ENCODE measurements at regions not wholly inside any gene's neighbourhood (a gene's known extent, or its start where the extent isn't known, plus 50 kb on each side); places are given as distances from the start of the nearest gene placed in this dataset.

DNA sequence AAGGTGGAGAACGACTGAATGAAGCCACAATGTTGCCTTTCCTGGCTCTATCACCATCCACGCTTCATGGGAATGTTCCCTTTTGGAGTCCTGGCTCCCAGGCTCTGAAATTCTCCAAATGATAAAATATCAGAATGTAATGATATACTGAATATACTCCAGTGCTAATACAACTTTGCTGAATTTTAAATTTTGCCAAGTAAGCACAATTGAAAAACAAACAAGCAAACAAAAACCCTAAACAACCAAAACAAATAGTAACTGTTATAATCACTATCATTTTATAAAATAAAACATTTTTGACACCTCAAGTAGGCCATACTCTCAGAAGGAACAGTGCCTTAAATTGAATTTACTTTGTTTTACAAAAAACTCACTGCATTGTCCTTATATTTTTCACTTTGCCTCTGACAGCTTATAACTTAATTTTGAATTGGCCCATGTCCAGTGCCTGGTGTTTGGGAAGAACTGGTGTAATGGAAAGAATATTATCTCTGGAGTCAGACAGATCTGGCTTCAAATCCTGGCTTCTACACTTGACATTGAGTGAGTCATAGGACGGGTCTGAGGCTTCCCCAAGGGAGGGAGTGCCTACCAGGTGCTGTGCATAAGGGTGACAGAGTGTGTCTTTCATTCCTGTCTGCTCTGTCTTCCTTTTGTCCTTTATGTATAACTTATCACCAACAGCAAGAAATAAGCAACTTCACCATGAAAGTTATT lies 698.3 kb downstream of the EPM2A start:
- TF ChIP-seq, protein P1, sequence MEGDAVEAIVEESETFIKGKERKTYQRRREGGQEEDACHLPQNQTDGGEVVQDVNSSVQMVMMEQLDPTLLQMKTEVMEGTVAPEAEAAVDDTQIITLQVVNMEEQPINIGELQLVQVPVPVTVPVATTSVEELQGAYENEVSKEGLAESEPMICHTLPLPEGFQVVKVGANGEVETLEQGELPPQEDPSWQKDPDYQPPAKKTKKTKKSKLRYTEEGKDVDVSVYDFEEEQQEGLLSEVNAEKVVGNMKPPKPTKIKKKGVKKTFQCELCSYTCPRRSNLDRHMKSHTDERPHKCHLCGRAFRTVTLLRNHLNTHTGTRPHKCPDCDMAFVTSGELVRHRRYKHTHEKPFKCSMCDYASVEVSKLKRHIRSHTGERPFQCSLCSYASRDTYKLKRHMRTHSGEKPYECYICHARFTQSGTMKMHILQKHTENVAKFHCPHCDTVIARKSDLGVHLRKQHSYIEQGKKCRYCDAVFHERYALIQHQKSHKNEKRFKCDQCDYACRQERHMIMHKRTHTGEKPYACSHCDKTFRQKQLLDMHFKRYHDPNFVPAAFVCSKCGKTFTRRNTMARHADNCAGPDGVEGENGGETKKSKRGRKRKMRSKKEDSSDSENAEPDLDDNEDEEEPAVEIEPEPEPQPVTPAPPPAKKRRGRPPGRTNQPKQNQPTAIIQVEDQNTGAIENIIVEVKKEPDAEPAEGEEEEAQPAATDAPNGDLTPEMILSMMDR (IDR thresholded peaks at IDR 0.05) = no peak
- no peak for TF ChIP-seq POLR2A (IDR thresholded peaks at IDR 0.05)
- TF ChIP-seq POLR2AphosphoS5 (IDR thresholded peaks at IDR 0.05; ENCODE audit: insufficient read depth in 1 of 2, low read depth in 1 of 2) = no peak

Data from vagina (tissue), 2 donors.